ENCODE measurements at regions not wholly inside any gene's neighbourhood (a gene's known extent, or its start where the extent isn't known, plus 50 kb on each side); places are given as distances from the start of the nearest gene placed in this dataset.

DNA sequence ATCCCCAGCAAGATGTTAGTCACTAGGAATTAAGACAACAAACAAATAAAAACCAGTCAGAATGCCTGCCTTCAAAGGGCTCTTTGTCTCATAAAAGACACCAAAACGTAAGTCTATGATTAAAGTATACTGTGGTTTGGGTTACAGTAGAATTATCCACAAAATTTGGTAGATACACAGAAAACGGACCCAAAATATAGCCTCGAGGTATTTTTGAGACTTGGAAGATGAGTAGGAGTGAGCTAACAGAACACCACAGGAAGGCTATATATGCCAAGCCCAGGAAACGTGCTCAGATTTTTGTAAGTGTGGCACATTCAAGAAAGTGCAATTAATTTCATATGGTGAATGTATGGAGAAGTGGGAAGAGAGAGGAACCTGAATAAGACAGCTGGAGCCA is 831.4 kb downstream of the CDH11 start:
- Mint-ChIP-seq H3K4me3 (no peak overlapping the region), H3K27me3 (ENCODE audit: low read depth) (no peaks in the 10 kb centered on the region), H3K4me1 (no peaks in the 10 kb centered on the region), H3K36me3 (ENCODE audit: low read depth) (no peaks in the 10 kb centered on the region), H3K9me3 (peaks cover 13% of the 10 kb centered on the region), H3K27ac (no peak overlapping the region)
- TF ChIP-seq, protein P1, sequence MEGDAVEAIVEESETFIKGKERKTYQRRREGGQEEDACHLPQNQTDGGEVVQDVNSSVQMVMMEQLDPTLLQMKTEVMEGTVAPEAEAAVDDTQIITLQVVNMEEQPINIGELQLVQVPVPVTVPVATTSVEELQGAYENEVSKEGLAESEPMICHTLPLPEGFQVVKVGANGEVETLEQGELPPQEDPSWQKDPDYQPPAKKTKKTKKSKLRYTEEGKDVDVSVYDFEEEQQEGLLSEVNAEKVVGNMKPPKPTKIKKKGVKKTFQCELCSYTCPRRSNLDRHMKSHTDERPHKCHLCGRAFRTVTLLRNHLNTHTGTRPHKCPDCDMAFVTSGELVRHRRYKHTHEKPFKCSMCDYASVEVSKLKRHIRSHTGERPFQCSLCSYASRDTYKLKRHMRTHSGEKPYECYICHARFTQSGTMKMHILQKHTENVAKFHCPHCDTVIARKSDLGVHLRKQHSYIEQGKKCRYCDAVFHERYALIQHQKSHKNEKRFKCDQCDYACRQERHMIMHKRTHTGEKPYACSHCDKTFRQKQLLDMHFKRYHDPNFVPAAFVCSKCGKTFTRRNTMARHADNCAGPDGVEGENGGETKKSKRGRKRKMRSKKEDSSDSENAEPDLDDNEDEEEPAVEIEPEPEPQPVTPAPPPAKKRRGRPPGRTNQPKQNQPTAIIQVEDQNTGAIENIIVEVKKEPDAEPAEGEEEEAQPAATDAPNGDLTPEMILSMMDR (IDR thresholded peaks at IDR 0.05; ENCODE audit: unreplicated experiment in 3 of 3): no peak

DNA sequence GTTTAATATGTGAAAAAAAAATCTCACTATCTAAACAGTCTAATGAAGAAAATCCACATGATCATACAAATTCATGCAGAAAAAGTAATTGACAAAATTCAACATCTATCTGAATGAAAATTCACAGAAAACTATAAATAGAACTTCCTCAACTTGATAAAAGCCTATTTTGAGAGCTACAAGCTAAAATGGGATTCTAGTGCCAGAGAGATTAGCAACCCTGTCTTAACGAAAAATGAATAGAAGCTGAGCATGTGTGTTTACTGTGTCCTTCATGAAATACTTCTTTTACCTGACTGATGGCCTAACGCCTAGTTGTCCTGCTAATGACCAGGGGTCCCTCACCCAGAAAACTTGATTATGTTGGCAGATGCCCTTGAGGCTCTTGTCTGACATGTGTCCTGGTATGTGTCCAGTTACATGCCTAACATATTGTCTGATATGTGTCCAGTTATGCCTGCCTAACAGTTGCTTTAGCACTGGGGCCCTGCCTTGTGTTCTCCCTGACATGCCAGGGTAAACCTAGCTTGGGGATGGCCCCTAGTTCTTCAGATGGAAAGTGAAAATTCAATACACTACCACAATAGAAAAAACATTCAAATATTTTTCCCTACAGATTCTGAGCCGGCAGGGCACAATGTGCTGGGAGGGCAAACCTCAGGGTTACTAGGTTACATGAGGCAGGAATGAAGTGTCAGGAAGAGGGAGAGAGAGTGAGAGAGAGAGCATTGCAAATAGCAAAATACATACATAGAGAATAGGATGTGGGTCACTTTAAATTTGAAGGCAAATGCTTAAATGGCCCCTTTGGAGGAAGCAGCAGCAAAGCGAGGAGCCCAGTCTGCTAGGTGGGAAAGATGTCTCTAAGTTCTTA is 834.0 kb downstream of the CDH11 start:
- peaks cover 17% of the 10 kb centered on the region for H3K9me3 Mint-ChIP-seq
- no peaks in the 10 kb centered on the region for H3K4me1 Mint-ChIP-seq
- no peak overlapping the region for H3K27ac Mint-ChIP-seq
- TF ChIP-seq, protein P1 (IDR thresholded peaks at IDR 0.05; ENCODE audit: unreplicated experiment in 3 of 3): no peak
- H3K36me3 Mint-ChIP-seq (ENCODE audit: low read depth): no peaks in the 10 kb centered on the region
- H3K27me3 Mint-ChIP-seq (ENCODE audit: low read depth): no peaks in the 10 kb centered on the region
- H3K4me3 Mint-ChIP-seq: no peak overlapping the region

DNA sequence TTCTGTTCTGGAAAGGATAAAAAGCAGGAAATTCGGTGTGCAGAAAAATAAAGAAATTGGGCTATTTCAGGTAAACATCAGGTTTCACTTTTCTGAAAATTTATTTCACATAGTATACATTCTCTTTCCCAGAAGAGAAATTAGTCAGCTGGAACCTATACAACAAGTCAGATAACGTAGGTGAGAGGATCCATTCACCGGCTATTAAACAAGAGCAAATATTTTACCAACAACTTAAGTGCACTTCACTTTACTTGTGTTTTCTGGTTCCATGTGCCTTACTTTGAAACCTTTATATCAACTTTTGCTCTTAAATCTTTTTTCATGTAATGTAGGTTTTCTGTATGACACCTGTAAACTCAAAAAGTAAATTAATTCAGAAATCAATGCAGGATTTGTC is 839.7 kb downstream of the CDH11 start:
- no peaks in the 10 kb centered on the region for H3K36me3 Mint-ChIP-seq (ENCODE audit: low read depth)
- TF ChIP-seq, protein P1 (IDR thresholded peaks at IDR 0.05; ENCODE audit: unreplicated experiment in 3 of 3): no peak
- H3K4me1 Mint-ChIP-seq: no peaks in the 10 kb centered on the region
- no peak overlapping the region for H3K27ac Mint-ChIP-seq
- H3K27me3 Mint-ChIP-seq (ENCODE audit: low read depth): no peaks in the 10 kb centered on the region
- H3K9me3 Mint-ChIP-seq: peaks cover 7% of the 10 kb centered on the region
- H3K4me3 Mint-ChIP-seq: no peak overlapping the region

DNA sequence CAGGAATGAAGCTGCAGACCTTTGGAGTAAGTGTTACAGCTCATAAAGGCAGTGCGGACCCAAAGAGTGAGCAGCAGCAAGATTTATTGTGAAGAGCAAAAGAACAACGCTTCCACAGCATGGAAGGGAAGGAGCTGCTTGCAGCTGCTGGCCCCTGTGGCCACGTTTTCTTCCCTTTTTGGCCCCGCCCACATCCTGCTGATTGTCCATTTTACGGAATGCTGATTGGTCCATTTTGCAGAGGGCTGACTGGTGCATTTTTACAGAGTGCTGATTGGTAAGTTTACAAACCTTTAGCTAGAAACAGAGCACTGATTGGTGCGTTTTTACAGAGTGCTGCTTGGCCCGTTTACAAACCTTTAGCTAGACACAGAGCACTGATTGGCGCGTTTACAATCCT is 841.5 kb downstream of the CDH11 start:
- Mint-ChIP-seq H3K4me1 (no peaks in the 10 kb centered on the region), H3K4me3 (no peak overlapping the region), H3K9me3 (peaks cover 4% of the 10 kb centered on the region), H3K27ac (no peak overlapping the region), H3K36me3 (ENCODE audit: low read depth) (no peaks in the 10 kb centered on the region), H3K27me3 (ENCODE audit: low read depth) (no peaks in the 10 kb centered on the region)
- TF ChIP-seq, protein P1 (IDR thresholded peaks at IDR 0.05; ENCODE audit: unreplicated experiment in 3 of 3): no peak

DNA sequence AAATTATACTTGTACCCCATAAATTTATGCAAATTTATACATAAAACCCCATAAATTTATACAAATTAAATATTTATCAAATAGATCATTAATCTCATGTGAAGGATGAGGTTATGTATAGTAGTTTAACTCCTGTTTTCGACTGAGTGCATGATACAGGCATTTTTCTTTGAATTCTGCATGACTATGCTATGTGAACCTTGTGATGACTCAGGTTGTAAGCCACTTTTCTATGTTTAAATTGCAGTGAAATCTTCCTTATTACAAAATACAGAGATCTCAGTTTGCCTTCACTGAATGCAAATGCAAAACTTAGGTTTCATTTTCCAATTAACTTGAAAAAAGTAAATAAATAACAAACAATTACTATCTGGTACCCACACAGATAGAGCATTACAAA is 843.7 kb downstream of the CDH11 start:
- Mint-ChIP-seq H3K4me1 (no peaks in the 10 kb centered on the region), H3K27ac (no peak overlapping the region), H3K36me3 (ENCODE audit: low read depth) (no peaks in the 10 kb centered on the region), H3K27me3 (ENCODE audit: low read depth) (no peaks in the 10 kb centered on the region), H3K4me3 (no peak overlapping the region), H3K9me3 (no peaks in the 10 kb centered on the region)
- TF ChIP-seq, protein P1 (IDR thresholded peaks at IDR 0.05; ENCODE audit: unreplicated experiment in 3 of 3): no peak

DNA sequence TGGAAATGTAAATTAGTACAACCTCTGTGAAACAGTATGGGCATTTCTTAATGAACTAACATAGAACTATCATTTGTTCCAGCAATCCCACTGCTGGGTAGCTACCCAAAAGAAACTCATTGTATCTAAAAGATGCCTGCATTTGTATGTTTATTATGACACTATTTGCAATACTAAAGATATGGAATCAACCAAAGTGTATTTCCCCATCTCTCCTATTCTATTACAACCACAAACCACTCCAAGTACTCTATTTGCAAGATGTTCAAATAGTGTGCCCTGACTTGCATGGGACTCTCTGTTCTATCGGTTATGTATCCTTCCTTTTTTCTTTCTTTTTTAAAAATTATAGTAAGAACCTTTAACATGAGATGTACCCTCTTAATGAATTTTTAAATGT is 845.2 kb downstream of the CDH11 start:
- Mint-ChIP-seq H3K27ac (no peak overlapping the region), H3K9me3 (no peaks in the 10 kb centered on the region), H3K36me3 (ENCODE audit: low read depth) (no peaks in the 10 kb centered on the region), H3K27me3 (ENCODE audit: low read depth) (no peaks in the 10 kb centered on the region), H3K4me3 (no peak overlapping the region), H3K4me1 (no peaks in the 10 kb centered on the region)
- TF ChIP-seq, protein P1 (IDR thresholded peaks at IDR 0.05; ENCODE audit: unreplicated experiment in 3 of 3): no peak

Data from nephron (organoid).